HG03378 (cell line): ENCODE measurements at regions not wholly inside any gene's neighbourhood (a gene's known extent, or its start where the extent isn't known, plus 50 kb on each side); places are given as distances from the start of the nearest gene placed in this dataset.
"Not testable (repeated sequence)": the region's sequence is repeated elsewhere in the genome, so short reads cannot be mapped to it uniquely, and the experiment has no call there.

ENCODE experiments used
- ATAC-seq: cut with Tn5 transposase; IDR thresholded peaks from one replicate; pipeline ENCODE4 v1.9.1; 2021; ENCODE audit warnings: mild to moderate bottlenecking, moderate library complexity; ENCODE audit not compliant: unreplicated experiment

DNA sequence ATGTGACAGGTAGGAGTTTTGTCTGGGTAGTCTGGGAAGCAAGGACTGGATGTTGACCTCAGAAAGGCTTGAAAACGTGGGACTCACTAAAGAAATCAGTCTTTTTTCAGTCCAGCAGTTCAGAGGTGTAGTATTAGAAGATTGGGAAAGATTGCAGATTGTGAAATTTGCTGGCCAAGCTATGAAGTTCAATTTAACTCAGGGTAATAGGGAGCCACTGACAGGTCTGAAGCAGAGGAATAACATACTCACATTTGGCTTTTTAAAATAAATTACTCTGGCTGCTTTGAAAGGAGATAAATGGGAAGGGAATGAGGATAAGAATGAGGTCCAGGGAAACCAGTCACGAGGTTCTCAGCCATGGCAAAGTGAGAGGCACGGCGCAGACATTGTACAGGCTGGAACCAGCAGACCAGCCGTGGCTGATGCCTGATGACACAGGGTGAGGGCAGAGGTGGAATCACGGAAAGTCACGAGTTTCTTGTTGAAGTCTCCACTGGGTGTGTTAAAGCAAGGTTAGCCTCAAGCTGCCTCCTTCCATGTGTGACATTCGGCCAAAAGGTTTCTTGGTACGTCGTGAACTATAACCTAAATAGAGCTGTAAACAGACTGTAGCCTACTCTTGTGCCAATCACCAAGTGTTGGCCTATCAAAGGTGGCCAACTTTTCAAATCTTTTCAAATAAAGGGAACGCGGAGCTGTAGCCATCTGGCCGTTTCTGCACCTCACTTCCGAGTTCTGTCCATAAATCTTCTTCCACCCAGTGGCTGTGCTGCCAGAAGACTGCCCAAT lies 377.6 kb downstream of the IRS2 start:
- no peak for ATAC-seq

DNA sequence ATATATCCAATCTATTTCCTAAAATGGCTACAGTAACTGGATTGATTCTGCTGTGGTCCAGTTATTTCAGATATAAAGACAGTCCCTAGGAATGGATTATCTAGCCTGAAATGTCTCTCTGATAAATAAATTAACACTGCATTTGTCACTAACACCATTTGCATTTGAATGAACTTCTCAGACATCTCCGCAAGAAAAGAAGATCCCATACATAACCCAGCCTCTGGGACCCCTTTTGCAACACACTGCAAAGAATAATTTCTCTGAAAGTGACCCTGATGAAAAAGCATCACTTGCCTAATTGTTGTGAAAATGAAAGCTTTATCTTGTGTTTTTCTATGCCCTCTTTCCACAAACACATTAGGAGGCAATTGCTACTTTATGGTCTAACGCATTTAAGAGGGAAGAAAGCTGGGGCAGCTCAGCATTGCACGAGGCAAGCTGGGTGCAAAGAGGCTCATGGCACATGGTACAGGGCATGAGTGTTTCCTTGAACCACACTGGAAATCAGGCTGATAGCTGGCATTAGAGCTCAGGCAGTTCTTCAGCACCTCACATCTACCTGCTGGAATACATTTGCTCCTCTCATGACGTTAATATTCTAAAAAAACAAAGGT lies 379.9 kb downstream of the IRS2 start:
- no peak for ATAC-seq

DNA sequence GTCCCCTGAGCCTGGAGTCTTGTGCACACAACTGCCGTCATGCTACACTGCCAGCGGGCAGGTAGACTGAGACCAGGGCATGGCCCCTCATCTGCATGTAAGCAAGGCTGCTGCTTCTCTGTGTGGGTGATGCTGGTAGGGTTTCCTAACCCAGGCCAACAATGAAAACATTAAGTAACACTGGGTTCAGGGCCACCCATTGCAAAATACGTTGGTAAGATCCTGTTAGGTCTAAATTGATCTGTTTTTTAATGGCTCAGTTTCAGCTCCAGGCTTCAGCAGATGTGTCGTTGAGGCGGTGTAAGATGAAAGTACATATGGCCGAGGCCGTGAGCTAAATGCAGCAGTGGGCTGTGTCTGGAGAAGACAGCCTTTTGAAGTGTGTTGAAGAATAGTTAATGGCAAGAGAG lies 383.4 kb downstream of the IRS2 start:
- no peak for ATAC-seq

DNA sequence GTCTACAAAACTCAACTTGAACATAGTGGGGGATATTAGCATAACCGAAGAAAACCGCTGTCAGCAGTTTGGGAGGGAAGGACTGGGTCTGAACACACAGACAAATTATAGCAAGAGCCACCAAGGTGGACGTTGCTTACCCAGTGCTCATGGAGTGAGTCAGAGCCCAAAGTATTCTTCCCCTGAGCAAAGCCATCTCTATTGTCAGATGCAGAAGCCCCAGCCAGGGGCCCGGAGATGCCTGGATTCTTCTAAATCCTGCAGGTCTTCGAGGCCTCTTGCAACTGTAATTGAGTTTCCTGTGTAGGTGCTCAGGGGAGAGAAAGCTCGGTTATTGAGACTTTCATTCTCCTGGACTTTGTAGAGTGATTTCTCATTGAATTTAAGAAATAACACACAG lies 384.5 kb downstream of the IRS2 start:
- ATAC-seq: no peak

DNA sequence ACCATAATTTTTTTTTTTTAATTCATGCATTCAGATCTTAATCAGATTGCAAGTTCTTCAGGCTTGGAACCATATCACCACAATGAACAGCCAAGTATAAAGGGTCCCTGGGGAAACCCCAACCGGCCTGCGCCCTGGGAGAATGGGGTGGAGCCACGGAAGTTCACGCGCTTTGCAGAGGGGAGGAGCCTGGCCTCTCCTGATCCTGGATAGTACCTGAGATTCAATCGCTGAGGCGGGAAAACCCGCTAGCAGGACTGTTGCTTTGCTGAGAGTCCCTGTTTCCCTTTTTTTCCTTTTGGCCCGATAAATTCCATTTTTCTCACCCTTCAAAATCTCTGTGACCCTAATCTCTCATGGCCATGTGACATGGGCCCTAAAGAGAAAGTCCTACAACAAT lies 385.1 kb downstream of the IRS2 start:
- no peak for ATAC-seq

DNA sequence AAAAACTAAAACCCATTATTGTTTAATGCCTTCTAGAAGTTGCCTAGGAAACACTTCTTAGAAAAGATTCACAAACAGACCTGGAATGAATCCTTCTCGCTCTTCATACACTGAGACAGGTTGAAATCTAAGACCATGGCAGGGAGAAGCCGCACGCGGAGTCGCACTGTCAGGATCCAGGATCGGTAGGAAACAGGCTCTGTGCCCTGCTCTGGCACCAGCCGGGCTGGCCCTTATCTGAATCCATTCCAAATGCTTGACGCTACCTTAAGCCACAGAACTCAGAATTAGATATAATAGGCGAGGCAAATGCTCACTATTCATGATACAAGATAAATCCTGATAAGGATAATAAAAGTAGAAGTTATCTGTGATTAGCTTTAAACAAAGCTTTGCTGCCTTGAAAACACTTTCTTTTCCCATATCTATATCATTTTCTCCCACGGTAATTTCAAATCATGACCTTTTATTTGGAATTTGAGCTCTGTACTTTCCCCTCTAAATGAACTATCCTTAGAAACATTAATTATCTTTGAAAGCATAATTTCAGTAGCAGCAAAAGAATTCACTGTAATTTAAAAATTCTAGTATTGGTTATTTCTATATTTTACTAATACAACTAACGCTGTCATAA lies 385.6 kb downstream of the IRS2 start:
- no peak for ATAC-seq

DNA sequence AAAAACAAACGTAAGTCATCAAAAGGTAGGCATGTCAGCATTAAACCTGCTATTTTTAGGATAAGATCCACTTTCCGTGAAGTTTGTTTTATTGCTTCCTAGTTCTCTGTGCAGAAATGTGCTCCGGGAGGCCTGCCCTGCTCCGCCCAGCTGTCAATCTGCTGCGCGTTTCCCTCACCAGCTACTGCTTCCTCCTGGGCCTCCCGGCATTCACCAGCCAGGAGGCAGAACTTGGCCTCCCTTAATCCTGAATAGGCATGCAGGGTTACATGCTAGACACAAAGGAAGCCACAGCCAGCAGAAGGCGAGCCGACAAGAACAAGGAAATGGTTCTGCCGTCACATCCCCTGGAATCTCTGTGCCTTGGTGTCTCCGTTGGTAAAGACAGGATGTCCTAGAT lies 386.2 kb downstream of the IRS2 start:
- no peak for ATAC-seq

DNA sequence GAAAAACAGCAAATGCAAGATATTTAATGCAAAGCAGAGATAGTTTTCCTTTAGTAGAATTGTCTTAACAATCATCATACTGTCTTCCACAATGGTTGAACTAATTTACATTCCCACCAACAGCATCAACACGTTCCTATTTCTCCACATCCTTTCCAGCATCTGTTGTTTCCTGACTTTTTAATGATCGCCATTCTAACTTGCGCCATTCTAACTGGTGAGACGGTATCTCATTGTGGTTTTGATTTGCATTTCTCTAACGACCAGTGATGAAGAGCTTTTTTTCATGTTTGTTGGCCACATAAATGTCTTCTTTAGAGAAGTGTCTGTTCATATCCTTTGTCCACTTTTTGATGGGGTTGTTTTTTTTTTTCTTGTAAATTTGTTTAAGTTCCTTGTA lies 388.3 kb downstream of the IRS2 start:
- ATAC-seq: not testable (repeated sequence)

DNA sequence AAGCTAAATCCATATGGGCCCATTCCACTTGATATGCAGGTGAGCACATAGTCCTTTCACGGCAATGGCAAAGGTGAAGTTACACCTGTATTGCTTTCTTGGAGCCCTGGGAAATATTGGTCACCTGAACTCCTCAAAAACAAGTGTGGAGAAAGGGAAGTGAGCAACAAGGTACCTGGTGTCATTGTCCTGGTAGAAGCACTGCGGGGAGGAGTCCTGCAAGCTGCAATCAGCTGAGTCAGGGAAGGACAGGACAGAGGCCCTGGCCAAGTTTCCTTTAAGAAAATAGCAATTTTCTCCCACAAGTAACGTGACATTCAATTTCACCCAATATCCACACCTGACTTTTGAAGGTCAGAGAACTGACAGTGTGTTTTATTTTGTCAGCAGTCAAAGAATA lies 389.1 kb downstream of the IRS2 start:
- no peak for ATAC-seq

DNA sequence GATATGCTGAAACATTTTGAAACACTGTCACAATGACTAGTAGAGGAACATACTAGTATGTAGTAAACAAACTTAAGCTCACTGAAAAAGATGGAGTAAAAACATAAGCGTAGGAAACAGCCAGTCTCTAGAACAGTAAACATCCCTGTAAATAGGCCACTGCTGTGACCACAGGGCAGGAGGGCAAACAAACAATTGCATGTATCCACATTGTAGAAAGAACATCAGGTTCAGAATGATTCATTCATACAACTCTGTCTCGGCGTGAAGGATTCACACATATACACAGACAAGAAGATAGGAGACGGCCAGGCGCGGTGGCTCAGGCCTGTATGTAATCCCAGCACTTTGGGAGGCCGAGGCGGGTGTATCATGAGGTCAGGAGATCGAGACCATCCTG lies 390.1 kb downstream of the IRS2 start:
- ATAC-seq: no peak

DNA sequence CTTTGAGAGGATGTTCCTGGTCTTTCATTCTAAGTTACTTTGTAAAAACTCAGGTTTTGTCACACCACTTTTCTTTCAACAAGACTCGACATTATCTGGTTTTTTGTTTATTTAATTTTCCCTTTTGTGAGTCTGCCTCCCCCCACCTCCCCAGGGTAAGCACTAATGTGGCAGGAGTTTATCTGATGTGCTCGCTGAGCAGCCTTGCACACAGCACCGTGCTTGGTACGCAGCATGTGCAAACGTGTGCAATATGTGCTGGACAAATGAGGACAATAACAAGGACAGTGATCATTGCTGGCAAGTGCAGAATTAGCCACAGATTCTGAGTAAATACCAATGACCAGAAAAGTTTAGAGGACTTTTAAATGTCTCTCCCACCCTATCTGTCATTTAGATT lies 391.4 kb downstream of the IRS2 start:
- ATAC-seq: no peak

DNA sequence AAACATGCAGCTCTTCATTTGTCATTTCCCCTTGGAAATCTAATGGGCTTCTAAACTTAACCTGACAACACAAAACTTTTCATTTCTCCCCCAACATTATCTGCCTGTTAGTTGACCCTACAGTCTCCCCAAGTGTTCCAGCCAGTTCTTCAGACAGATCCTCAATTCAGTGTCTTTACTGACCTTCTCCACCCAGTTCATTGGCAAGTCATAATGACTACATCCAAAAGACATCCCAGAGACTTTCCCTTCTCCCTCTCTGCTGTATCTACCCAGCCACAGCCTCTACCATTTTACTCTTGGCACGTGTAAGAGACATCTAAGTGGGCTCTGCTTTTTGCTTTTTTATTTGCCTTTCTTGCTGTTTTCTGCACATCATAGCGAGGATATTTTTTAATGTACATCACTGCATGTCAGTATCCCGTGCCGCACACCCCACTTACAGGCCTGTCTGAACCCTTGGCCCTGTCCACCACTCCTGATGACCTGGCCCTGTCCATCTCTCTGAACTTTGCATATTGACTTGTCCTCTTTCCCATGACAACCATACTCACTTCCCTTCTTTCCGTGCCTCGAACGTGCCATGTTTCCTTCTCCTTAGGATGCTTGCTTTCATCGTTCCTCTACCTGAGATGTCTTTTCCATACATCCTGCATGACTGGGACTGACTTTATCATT lies 391.9 kb downstream of the IRS2 start:
- no peak for ATAC-seq

DNA sequence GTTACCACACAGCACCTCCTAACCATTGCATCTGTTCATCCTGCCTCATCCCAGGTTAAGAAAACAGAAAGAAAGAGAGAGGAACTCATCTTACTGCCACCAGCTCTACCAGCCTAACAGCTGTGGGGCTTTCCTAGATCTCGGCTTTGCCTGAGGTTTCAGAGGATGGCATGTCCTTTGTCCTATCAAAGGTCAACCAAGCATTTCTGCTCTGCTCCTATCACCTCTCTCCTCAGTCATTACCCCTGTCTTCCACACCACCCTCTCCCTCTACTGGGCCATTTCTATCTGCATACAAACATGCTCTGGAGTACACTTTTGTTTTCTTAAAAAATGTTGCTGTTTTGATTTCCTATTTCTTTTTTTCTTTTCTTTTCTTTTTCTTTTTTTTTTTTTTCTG lies 393.3 kb downstream of the IRS2 start:
- ATAC-seq: no peak

DNA sequence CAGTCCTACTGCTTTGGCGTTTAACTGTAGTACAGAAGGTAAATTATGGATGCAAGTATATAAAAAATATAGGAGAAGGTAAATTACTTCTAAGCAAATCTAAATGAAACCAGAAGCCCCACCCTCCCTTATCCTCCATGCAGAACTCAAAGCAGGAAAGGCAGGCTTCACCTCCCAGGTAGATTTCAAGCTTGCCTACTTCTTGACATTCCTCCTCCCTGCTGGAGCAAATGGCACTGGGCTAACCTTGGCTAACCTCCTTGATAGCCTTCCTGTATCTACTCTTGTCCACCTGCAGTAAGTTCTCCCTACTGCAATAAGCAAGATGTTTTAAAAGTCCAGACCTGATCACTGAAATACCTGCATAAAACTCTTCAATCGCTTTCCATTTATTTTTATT lies 396.0 kb downstream of the IRS2 start:
- no peak for ATAC-seq

DNA sequence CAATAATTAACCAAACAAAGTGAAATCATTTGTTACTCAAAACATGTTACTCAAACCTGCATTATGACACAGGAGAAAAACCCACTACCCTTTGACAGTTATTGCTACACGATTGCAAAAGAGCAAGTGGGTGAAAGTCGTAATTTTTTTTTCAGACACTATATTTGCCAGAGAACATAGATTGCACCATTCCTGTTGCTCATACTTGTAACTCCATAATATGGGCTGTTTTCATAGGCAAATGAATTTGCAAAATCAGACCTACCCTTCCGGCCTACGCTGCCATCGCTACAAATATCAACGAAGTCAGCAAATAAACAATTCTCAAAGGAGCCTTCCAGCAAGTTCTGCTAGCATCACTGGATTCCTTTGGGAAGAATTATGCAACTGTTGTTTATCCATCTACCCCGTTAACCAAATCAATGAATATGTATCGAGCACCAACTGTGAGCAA lies 396.5 kb downstream of the IRS2 start:
- no peak for ATAC-seq

DNA sequence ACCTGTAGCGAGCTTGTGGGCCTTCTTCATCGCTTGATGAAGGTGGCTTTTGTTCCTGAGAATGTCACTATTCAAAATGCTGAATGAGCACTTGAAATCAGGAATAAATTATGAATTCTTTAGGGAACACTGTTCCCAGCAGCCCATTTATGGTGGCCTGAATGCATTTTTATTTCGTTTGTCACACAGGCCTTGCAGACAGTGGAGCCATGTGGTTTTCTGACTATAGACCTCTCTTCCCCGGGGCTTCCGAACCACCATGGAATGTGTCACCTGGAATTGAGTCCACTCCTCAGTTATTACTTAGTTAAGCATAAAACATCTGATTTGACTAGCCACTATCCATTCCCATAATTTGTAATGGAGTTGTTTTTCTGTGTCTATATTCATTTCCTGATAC lies 396.9 kb downstream of the IRS2 start:
- no peak for ATAC-seq

DNA sequence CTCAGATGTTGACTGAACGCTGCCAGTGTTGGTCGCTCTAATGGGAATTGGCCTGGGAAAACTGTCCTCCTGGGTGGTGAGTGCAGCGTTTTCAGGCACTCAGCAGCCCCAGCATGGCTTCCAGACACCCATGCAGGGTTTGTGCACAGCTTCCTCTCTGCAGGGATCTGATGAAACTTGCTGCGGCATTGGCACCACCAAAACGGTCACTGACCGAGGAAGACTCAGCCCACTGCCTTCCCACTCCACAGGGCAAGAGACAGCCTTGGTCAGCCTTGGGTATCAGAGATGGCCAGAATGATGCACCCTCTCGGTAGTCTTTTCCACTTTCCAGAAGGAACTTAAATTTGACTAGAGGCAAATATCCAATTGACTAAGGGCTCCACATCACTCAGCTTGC lies 398.9 kb downstream of the IRS2 start:
- ATAC-seq: no peak

DNA sequence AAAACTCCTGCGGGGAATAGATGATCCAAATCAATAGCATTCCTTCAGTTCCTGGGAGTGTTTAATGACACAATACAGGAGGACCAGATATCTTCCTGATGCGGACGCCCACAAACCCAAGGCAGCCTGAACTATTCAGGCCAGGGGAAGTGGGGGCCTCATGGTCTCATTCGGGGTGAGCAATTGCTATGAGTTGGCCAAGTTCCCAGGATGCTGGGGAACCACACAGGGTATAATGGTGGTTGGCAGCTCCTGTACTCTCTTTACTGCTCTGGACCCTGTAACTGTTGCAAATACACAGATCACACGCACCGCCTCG lies 401.2 kb downstream of the IRS2 start:
- ATAC-seq: no peak

DNA sequence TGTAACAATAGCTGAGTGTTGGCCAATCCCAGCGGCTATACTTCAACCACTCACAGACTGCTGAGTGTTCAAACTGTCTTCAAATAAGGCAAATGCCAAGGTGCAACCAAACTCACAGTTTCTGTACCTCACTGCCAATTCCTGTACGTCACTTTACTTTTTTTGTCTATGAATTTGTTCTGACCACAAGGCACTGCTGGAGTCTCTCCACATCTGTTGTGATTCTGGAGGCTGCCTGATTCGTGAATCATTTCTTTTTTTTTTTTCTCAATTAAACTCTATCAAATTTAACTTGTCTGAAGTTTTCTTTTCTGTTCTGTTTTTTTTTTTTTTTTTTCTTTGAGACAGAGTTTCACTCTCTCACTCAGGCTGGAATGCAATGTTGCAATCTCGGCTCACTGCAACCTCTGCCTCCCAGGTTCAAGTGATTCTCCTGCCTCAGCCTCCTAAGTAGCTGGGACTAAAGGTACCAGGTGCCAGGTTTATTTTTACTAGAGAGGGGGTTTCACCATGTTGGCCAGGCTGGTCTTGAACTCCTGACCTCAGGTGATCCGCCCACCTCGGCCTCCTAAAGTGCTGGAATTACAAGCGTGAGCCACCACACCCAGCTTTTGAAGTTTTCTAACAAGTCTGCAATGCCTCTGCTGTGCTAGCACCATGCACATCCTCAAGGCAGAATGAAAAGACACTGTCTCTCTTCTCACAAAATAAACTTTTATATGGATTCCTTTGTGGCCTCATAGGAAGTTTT lies 401.7 kb downstream of the IRS2 start:
- ATAC-seq: no peak

DNA sequence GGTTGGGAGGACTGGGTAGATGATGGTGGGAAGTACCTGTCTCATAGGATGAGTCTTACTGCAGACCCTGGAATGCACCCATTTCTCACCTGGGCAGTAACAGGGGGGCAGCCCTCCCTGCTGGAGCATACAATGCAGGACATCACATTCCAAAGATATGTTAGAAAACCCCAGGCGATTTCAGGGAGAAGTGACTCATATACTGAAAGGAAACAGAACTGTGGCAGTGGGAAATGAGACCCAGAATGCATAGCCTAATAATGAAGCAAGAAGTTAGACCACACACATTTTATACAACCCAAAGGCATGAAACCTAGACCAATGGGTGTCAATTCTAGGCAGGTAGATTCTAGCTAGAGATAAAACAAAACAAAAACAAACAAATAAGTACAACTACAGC lies 402.7 kb downstream of the IRS2 start:
- no peak for ATAC-seq

DNA sequence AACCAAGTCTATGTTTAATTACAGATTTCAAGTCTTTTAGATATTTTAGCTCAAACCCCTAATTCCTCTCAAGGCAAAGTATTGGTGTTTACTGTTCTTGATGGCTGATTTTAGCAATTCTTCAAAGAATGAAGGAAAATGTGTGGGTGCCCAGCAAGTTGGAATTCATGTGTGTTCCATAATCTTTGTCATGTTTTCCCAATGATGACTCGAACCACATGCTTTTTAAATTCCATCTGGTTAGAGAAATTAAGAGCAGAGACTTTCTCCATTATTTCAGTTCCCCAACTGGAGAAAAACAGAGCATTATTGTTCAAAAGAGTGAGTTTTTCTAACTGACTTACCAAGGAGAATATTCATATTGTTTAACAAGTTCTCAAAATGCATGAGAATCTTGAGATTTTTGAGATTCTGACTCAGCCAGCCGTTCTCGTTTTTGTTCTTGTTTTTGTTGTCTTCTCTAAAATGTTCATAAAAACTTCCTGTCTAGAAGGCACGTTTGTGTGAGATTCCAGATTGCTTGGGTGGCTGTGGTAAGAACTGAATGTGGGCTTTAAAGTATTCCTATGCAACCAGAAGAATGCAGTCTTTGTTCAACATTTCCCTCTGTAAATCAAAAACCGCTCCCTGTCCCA lies 404.7 kb downstream of the IRS2 start:
- ATAC-seq: no peak
